Astrocyte (in vitro differentiated cells and primary cell): ENCODE measurements at regions not wholly inside any gene's neighbourhood (a gene's known extent, or its start where the extent isn't known, plus 50 kb on each side); places are given as distances from the start of the nearest gene placed in this dataset.

Experiments
- DNase-seq: peaks from one replicate; pipeline ENCODE4 v3.0.0-alpha.2; 2010; ENCODE audit warnings: low read depth
- FAIRE-seq: peaks from 2 replicates; lab custom pipeline; 2011; peaks lifted over from hg19 to GRCh38; lab: Jason Lieb, UNC
- H2AFZ ChIP-seq: 2 replicates; pipeline ENCODE4 v1.6.0; 2012; ENCODE audit warnings: low read depth, low read length, inconsistent platforms
- H3K27ac ChIP-seq: 2 replicates; pipeline ENCODE4 v1.5.1; 2011; ENCODE audit warnings: low read depth, low read length, inconsistent platforms
- H3K27me3 ChIP-seq: 2 replicates; pipeline ENCODE4 v1.6.0; 2011; ENCODE audit warnings: low read length, inconsistent platforms; ENCODE audit not compliant: insufficient read depth
- H3K36me3 ChIP-seq: 2 replicates; pipeline ENCODE4 v1.5.1; 2011; ENCODE audit warnings: low read length, inconsistent platforms; ENCODE audit not compliant: insufficient read depth
- H3K4me1 ChIP-seq: 2 replicates; pipeline ENCODE4 v1.5.1; 2011; ENCODE audit warnings: low read length, inconsistent platforms; ENCODE audit not compliant: insufficient read depth
- H3K4me2 ChIP-seq: 2 replicates; pipeline ENCODE4 v1.6.0; 2012; ENCODE audit warnings: low read length, inconsistent platforms
- H3K4me3 ChIP-seq: 2 replicates; pipeline ENCODE4 v1.5.1; 2011; ENCODE audit warnings: low read depth, mild to moderate bottlenecking, low read length, inconsistent platforms; ENCODE audit not compliant: insufficient read depth
- H3K79me2 ChIP-seq: 2 replicates; pipeline ENCODE4 v1.6.0; 2012; ENCODE audit warnings: mild to moderate bottlenecking, low read length, inconsistent platforms; ENCODE audit not compliant: insufficient read depth
- H3K9ac ChIP-seq: 2 replicates; pipeline ENCODE4 v1.6.0; 2012; ENCODE audit warnings: mild to moderate bottlenecking, low read length, inconsistent platforms
- H3K9me3 ChIP-seq: 2 replicates; pipeline ENCODE4 v1.5.1; 2012; ENCODE audit warnings: low read depth, mild to moderate bottlenecking, low read length, inconsistent platforms; ENCODE audit not compliant: insufficient read depth
- H4K20me1 ChIP-seq: 2 replicates; pipeline ENCODE4 v1.6.0; 2012; ENCODE audit warnings: low read length, inconsistent platforms; ENCODE audit not compliant: insufficient read depth
- H3K27ac Mint-ChIP-seq: one replicate; pipeline ENCODE4 v1.8.0; 2021; ENCODE audit warnings: mild to moderate bottlenecking, mixed read lengths; ENCODE audit not compliant: unreplicated experiment
- H3K27me3 Mint-ChIP-seq: one replicate; pipeline ENCODE4 v1.8.0; 2021; ENCODE audit warnings: low read depth, mixed read lengths; ENCODE audit not compliant: unreplicated experiment
- H3K36me3 Mint-ChIP-seq: one replicate; pipeline ENCODE4 v1.8.0; 2021; ENCODE audit warnings: low read depth, mixed read lengths; ENCODE audit not compliant: unreplicated experiment
- H3K4me1 Mint-ChIP-seq: one replicate; pipeline ENCODE4 v1.8.0; 2021; ENCODE audit warnings: low read depth, mixed read lengths; ENCODE audit not compliant: unreplicated experiment
- H3K4me3 Mint-ChIP-seq: one replicate; pipeline ENCODE4 v1.8.0; 2021; ENCODE audit warnings: mild to moderate bottlenecking, moderate library complexity, mixed read lengths; ENCODE audit not compliant: unreplicated experiment
- H3K9me3 Mint-ChIP-seq: one replicate; pipeline ENCODE4 v1.8.0; 2021; ENCODE audit warnings: mild to moderate bottlenecking, mixed read lengths; ENCODE audit not compliant: unreplicated experiment
- EZH2 ChIP-seq: IDR thresholded peaks from 2 replicates; pipeline ENCODE4 v1.6.1; 2012; ENCODE audit warnings: mild to moderate bottlenecking, low read length, inconsistent platforms; ENCODE audit not compliant: insufficient read depth
- TF ChIP-seq, protein P1 (sequence below): IDR thresholded peaks from 2 replicates; pipeline ENCODE4 v1.5.1; 2011; ENCODE audit warnings: low read depth, mild to moderate bottlenecking, inconsistent platforms, low read length, moderate library complexity; ENCODE audit not compliant: insufficient read depth

DNA sequence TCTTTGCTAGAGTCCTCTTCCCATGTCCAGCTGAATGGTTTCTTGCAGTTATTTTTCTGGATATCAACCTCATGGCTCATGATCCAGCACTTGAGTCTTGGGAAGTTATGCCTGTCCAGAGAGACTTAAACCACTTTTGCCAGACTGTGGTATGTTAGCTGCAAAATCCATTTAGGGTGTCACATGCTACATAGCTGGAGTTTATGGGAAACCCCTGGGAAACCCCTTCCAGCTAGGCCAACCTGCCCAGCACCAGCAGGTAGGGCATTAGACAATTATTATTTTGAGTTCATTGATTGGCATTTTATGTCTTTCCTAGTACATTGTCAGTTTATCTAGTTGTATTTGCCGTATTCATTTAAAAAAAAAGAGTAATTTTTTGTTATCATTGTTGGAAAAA lies 797.8 kb downstream of the EFNB2 start:
- H3K36me3 Mint-ChIP-seq = no peaks in the 10 kb centered on the region
- DNase-seq (no peak), FAIRE-seq (no peak)
- no peaks in the 10 kb centered on the region for H3K9me3 Mint-ChIP-seq
- no peaks in the 10 kb centered on the region for H3K36me3 ChIP-seq
- H3K4me1 Mint-ChIP-seq = peaks cover 3% of the 10 kb centered on the region
- H2AFZ ChIP-seq = no peak overlapping the region
- no peak for TF ChIP-seq EZH2
- TF ChIP-seq, protein P1, sequence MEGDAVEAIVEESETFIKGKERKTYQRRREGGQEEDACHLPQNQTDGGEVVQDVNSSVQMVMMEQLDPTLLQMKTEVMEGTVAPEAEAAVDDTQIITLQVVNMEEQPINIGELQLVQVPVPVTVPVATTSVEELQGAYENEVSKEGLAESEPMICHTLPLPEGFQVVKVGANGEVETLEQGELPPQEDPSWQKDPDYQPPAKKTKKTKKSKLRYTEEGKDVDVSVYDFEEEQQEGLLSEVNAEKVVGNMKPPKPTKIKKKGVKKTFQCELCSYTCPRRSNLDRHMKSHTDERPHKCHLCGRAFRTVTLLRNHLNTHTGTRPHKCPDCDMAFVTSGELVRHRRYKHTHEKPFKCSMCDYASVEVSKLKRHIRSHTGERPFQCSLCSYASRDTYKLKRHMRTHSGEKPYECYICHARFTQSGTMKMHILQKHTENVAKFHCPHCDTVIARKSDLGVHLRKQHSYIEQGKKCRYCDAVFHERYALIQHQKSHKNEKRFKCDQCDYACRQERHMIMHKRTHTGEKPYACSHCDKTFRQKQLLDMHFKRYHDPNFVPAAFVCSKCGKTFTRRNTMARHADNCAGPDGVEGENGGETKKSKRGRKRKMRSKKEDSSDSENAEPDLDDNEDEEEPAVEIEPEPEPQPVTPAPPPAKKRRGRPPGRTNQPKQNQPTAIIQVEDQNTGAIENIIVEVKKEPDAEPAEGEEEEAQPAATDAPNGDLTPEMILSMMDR = no peak
- no peaks in the 10 kb centered on the region for H4K20me1 ChIP-seq
- no peak overlapping the region for H3K27ac ChIP-seq
- H3K79me2 ChIP-seq = no peaks in the 10 kb centered on the region
- no peaks in the 10 kb centered on the region for H3K9me3 ChIP-seq
- H3K27ac Mint-ChIP-seq = no peak overlapping the region
- H3K4me3 ChIP-seq = no peak overlapping the region
- no peak overlapping the region for H3K4me2 ChIP-seq
- no peak overlapping the region for H3K9ac ChIP-seq
- no peaks in the 10 kb centered on the region for H3K27me3 ChIP-seq
- H3K27me3 Mint-ChIP-seq = no peaks in the 10 kb centered on the region
- H3K4me3 Mint-ChIP-seq = no peak overlapping the region
- H3K4me1 ChIP-seq = no peaks in the 10 kb centered on the region

DNA sequence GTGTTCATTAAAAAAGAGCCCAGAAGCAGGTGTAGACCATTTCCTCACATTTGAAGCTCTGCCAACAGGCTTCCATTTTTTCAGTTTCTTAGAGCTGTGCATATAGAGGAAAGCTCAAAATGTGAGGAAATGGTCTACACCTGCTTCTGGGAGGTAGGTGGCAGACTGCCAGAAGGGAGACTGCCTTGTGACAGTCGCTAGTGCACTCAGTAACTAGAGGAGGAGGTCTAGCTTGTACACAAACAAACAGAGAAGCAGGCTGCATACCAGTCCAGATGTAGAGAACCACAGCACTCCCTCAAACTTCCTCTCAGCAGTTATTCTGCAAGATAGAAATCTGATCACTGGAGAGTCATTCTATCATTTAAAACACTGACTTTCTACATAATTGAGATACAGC lies 800.2 kb downstream of the EFNB2 start:
- Histone ChIP-seq H3K9me3 (no peaks in the 10 kb centered on the region), H3K27me3 (no peaks in the 10 kb centered on the region), H2AFZ (no peak overlapping the region), H3K27ac (no peak overlapping the region), H3K79me2 (no peaks in the 10 kb centered on the region), H3K36me3 (no peaks in the 10 kb centered on the region), H3K4me1 (no peaks in the 10 kb centered on the region), H3K4me3 (no peak overlapping the region), H3K9ac (no peak overlapping the region), H4K20me1 (no peaks in the 10 kb centered on the region), H3K4me2 (no peak overlapping the region)
- FAIRE-seq = no peak
- Mint-ChIP-seq H3K4me1 (peaks cover 3% of the 10 kb centered on the region), H3K4me3 (no peak overlapping the region), H3K9me3 (no peaks in the 10 kb centered on the region), H3K27ac (no peak overlapping the region), H3K36me3 (no peaks in the 10 kb centered on the region), H3K27me3 (no peaks in the 10 kb centered on the region)
- DNase-seq = no peak
- TF ChIP-seq, protein P1 = no peak
- no peak for TF ChIP-seq EZH2

DNA sequence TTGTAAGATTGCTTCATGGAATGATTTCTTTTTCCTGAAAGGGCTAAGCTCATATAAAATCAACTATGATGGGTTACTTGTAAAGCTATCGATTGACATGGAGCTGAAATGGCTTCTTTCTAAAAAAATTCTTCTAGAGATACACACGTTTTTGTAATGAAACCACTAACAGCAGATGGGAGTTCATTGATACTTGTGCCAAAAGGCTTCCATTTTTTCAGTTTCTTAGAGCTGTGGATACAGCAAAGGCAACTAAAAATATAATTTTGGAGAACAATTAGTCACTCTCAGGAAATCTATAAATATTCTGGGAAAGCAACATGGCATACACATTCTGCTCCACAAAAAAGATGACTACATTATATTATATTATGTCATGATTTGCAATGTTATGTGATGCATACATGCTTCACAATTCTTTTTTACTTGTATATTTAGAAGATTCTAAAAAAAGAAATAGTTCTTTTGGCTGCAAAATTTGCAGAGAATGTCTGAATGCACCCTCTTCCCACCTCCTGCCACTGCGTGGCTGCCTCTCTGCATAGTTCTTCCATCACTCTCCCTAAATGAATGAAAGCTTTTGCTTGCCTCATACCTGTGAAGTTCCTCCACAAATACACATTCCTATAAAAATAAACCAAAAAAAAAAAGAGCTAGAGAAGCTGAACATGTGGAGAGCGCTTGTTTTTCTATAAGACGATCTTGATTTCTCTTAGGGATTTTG lies 802.5 kb downstream of the EFNB2 start:
- DNase-seq (no peak), FAIRE-seq (no peak)
- Mint-ChIP-seq H3K27ac (no peak overlapping the region), H3K4me1 (peaks cover 3% of the 10 kb centered on the region), H3K36me3 (no peaks in the 10 kb centered on the region), H3K27me3 (no peaks in the 10 kb centered on the region), H3K9me3 (no peaks in the 10 kb centered on the region), H3K4me3 (no peak overlapping the region)
- Histone ChIP-seq H3K27ac (no peak overlapping the region), H4K20me1 (no peaks in the 10 kb centered on the region), H3K27me3 (no peaks in the 10 kb centered on the region), H3K4me2 (no peak overlapping the region), H3K4me1 (no peaks in the 10 kb centered on the region), H3K9me3 (no peaks in the 10 kb centered on the region), H3K4me3 (no peak overlapping the region), H3K36me3 (no peaks in the 10 kb centered on the region), H2AFZ (no peak overlapping the region), H3K79me2 (no peaks in the 10 kb centered on the region), H3K9ac (no peak overlapping the region)
- TF ChIP-seq, protein P1 = no peak
- no peak for TF ChIP-seq EZH2
